ENCODE measurements at regions not wholly inside any gene's neighbourhood (a gene's known extent, or its start where the extent isn't known, plus 50 kb on each side); places are given as distances from the start of the nearest gene placed in this dataset.

- Histone ChIP-seq H2BK5ac (ENCODE audit: low read depth, low read length) (no peak overlapping the region), H3K27ac (ENCODE audit: low read depth, low read length) (no peak overlapping the region), H3K79me1 (ENCODE audit: low read depth, low read length) (no peaks in the 10 kb centered on the region), H3K36me3 (ENCODE audit: control insufficient read depth in 2 of 4, insufficient read depth in 4 of 4, low read length in 3 of 4) (no peaks in the 10 kb centered on the region), H4K20me1 (replicated peaks in 1 of 2; ENCODE audit: control insufficient read depth in 1 of 2, insufficient read depth in 2 of 2, low read length in 2 of 2) (no peaks in the 10 kb centered on the region), H3K4ac (replicated peaks; ENCODE audit: insufficient read length, low read depth, low read length) (no peak overlapping the region), H2BK15ac (ENCODE audit: low read length) (no peak overlapping the region), H4K8ac (ENCODE audit: extremely low read depth, insufficient read depth, low read length) (no peak overlapping the region), H3K56ac (replicated peaks; ENCODE audit: insufficient read length, low read depth, low read length) (no peak overlapping the region), H3K14ac (ENCODE audit: insufficient read length) (no peak overlapping the region), H3K4me1 (replicated peaks in 1 of 4; ENCODE audit: control insufficient read depth in 3 of 4, insufficient read depth in 4 of 4, low read length in 3 of 4) (no peaks in the 10 kb centered on the region), H3K79me2 (ENCODE audit: control insufficient read depth in 1 of 2, insufficient read depth in 2 of 2, low read length in 2 of 2) (no peaks in the 10 kb centered on the region), H4K5ac (ENCODE audit: insufficient read length, low read depth, low read length) (no peak overlapping the region), H3K4me2 (ENCODE audit: insufficient read depth in 1 of 2, low read depth in 2 of 2, low read length in 2 of 2) (no peak overlapping the region), H2BK12ac (ENCODE audit: low read depth, low read length) (no peak overlapping the region), H2BK120ac (replicated peaks; ENCODE audit: low read depth, low read length) (no peak overlapping the region), H3K4me3 (ENCODE audit: extremely low read depth in 1 of 4, insufficient read depth in 2 of 4, low read depth in 3 of 4, low read length in 4 of 4) (no peak overlapping the region), H3K18ac (ENCODE audit: extremely low read depth, low read length) (no peak overlapping the region), H3K23ac (ENCODE audit: insufficient read length) (no peak overlapping the region), H2AFZ (ENCODE audit: low read length) (no peak overlapping the region), H3K9ac (replicated peaks in 1 of 4; ENCODE audit: extremely low read depth in 1 of 4, low read depth in 3 of 4, low read length in 3 of 4) (no peak overlapping the region), H3K9me3 (ENCODE audit: insufficient read depth in 2 of 2, low read depth in 1 of 2, low read length in 1 of 2) (no peaks in the 10 kb centered on the region; a peak in 1 of 4 replicates), H3K23me2 (ENCODE audit: low read depth, low read length) (no peaks in the 10 kb centered on the region), H2AK5ac (ENCODE audit: low read depth, low read length) (no peak overlapping the region), H4K91ac (replicated peaks; ENCODE audit: insufficient read length, low read length) (no peak overlapping the region), H2BK20ac (ENCODE audit: low read length) (no peak overlapping the region), H3K27me3 (replicated peaks in 1 of 4; ENCODE audit: control insufficient read depth in 3 of 4, extremely low read depth in 1 of 4, insufficient read depth in 3 of 4, low read length in 3 of 4) (no peaks in the 10 kb centered on the region)
- FAIRE-seq: no peak
- TF ChIP-seq POLR2AphosphoS5 (IDR thresholded peaks at IDR 0.05; ENCODE audit: low read depth, low read length) (no peak), HDAC6 (IDR thresholded peaks at IDR 0.05; ENCODE audit: low read depth, low read length) (no peak), YY1 (IDR thresholded peaks at IDR 0.05; ENCODE audit: low read depth, low read length) (no peak), TAF1 (IDR thresholded peaks at IDR 0.05; ENCODE audit: low read depth, low read length) (no peak), ASH2L (IDR thresholded peaks at IDR 0.05; ENCODE audit: low read length) (no peak), SIN3A (conservative IDR thresholded peaks at IDR 0.05 in 1 of 2, IDR thresholded peaks at IDR 0.05 in 1 of 2; ENCODE audit: low read depth in 1 of 2, low read length in 2 of 2) (no peak), CBX5 (IDR thresholded peaks at IDR 0.05; ENCODE audit: low read depth, low read length) (no peak), KDM5A (IDR thresholded peaks at IDR 0.05; ENCODE audit: low read length) (no peak), EP300 (IDR thresholded peaks at IDR 0.05; ENCODE audit: borderline replicate concordance in 1 of 2, low read depth in 2 of 2, low read length in 2 of 2) (no peak), BACH1 (IDR thresholded peaks at IDR 0.05; ENCODE audit: low read length) (no peak), TEAD4 (IDR thresholded peaks at IDR 0.05; ENCODE audit: low read depth, low read length) (no peak), KDM1A (IDR thresholded peaks at IDR 0.05; ENCODE audit: borderline replicate concordance, low read length) (no peak), RBBP5 (IDR thresholded peaks at IDR 0.05; ENCODE audit: borderline replicate concordance, low read depth, low read length) (no peak), POU5F1 (IDR thresholded peaks at IDR 0.05; ENCODE audit: low read depth, low read length) (no peak), SUZ12 (IDR thresholded peaks at IDR 0.05; ENCODE audit: low read length) (no peak)
- POLR2A ChIA-PET (ENCODE audit: partially characterized antibody): no interaction called here
- CTCF ChIA-PET (ENCODE audit: partially characterized antibody): no interaction called here
- 89% methylated on average over 4 of the region's 4 CpGs; no CpG with 5 or more reads in 1 of the 2 experiments for WGBS, 2 experiments (ENCODE audit: extremely low coverage in 1 of 2, insufficient coverage in 1 of 2, insufficient read length in 1 of 2, insufficient replicate concordance in 2 of 2, low coverage in 1 of 2, low lambda C conversion rate in 2 of 2, missing lambda C conversion rate in 1 of 2)
- DNase-seq (ENCODE audit: low read depth in 1 of 2, low spot score in 2 of 2): no peak
These were observed 1203.5 kb downstream of the PCDH7 start for GRCh38 chr4:31923634-31924033.
